Activated CD8-positive, alpha-beta memory T cell treated with anti-CD3 and anti-CD28 coated beads for 1 hour (primary cell): ENCODE measurements at regions not wholly inside any gene's neighbourhood (a gene's known extent, or its start where the extent isn't known, plus 50 kb on each side); places are given as distances from the start of the nearest gene placed in this dataset.

ENCODE experiments used
- DNase-seq, 2 donors: peaks; one replicate each; pipeline ENCODE4 v3.0.0-alpha.2; 2020; ENCODE audit warnings: low read depth in 1 of 2; ENCODE audit errors: extremely low read depth in 1 of 2

DNA sequence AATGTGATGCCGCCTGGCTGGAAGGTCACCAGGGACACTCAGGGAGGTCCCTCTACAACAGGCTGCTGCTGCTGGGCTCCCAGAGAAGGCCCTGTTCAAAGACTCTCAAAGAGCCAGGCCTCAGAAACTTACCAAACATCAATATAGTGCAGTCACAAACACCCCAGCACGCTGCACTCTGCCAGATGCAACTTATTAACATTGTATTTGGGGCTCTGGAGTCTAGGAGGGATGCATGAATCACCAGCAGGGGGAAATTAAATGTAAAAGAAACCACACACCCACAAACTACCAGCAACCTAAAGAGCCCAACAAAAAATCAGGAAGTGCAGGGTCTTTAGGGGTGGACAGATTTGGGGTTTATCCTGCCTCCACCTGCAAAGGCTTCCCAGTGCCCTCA, 74.6 kb upstream of the SPATA12 start:
- no peak for DNase-seq

GRCh38 chr3:56985460-56985859, 75.0 kb upstream of the SPATA12 start:
- no peak for DNase-seq

- DNase-seq: no peak
Measured at GRCh38 chr3:56983427-56983826, 77.0 kb upstream of the SPATA12 start.

DNA sequence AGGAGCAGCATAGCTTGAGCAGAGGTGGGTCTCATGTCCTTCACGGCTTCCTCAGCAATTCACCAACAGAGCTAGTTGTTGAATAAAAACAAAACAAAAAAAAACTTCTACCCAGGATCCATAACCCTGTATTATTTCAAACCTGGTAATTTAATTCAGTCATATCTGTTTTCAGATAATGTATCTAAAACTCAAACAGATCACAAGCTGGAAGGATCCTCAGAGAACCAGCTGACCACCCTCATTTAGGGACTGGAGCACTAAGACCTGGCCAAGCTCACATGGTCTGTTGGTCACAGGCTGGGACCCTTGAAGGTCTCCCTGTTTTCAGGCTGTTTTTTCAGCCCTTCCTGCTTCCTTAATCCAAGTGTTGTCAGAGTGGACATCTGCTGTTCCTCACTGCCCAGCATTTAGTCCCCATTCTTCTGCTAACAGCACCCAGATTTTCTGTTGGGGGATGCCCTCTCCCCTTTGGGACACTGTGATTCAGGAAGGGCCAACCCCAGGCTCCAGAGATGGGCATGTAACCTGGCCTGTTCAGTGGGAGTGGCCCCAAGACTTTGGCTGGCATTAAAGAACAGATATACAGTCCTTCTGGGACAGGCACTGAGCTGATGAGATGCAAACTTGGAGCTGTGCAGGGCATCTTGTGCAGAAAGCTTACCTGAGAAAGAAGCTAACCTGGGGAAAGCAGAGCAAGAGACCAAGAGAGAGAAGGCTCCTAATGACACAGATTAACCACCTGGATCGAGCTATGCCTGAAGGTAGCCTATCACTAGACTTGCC, 78.8 kb upstream of the SPATA12 start:
- no peak for DNase-seq

DNA sequence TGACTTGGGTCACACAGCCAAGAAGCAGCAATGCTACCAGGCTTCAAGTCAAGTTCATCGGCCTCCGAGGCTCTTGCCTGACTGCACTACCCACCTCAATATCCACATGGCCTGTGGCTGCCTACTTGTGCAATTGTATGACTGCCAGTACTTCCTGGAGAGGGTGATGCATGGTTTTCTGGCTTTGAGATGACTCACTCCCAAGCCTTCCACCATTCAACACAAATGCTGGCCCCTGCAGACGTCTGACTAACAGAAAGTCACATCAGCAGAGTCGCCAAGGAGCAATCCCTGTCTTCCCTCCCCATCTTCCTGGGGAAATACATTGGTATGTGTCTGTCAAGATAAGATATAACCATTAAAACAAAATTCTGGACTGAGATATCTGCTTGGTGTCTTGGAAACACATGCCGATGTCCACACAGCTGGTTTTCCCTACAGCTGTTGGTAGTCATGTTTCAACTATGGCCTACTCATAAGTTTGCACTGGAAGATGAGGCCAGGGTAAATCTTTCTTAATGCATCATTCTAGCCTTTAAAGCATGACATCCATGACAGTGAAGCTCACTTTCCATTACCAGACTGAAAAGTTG, 79.6 kb upstream of the SPATA12 start:
- no peak for DNase-seq

DNA sequence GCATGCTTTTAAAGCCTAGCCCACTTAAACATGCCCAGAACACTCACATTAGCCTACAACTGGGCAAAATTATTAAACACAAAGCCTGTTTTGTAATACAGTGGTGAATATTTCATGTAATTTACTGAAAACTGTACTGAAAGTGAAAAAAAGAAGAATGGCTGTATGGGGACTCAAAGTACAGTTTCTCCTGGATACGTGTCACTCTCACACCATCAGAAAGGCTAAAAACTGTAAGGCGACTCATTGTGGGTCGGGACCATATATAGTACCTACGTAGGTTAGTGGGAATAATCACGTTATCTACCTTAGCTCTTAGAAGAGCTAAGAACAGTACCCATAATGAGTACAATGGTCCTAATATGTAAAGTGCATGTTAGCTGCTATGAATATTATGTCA, 80.2 kb upstream of the SPATA12 start:
- no peak for DNase-seq

GRCh38 chr3:56979791-56980190, 80.7 kb upstream of the SPATA12 start:
- no peak for DNase-seq

- no peak for DNase-seq
Measured at GRCh38 chr3:56977561-56977889, 82.9 kb upstream of the SPATA12 start.

GRCh38 chr3:56976651-56977560, 83.6 kb upstream of the SPATA12 start:
- no peak for DNase-seq

- DNase-seq: no peak
Measured at GRCh38 chr3:56975567-56975966, 84.9 kb upstream of the SPATA12 start.

DNA sequence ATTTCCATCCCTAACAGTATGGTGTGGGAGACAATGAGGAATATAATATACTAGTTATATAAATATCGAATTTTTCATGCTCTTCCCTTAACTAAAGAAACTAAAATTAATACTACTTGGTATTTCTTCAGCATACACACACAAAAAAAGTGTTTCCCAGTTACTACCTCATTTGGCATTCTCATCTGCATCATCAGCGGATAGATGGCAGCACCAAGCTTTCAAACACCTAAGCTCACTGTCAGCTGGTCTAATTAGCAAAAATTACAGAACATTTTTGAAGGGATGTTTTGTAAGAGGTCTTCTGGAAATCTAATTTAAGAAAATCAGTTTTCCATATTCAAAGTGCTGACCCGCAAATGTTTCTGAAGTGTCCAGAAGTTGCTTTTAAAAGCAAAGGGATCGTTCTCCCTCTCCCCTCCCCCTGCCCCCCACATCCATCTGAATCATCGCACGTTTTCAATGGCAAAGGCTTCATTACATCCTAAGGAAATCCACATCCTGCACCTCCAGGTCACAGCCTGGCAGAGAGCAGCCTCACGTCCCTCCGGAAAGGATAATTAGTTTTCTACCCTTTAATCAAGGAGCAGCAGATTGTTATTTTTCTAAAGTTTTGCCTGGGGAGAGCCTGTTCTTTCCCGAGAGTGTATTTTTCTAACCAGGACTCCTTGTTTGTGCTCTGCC, 86.1 kb upstream of the SPATA12 start:
- no peak for DNase-seq

DNA sequence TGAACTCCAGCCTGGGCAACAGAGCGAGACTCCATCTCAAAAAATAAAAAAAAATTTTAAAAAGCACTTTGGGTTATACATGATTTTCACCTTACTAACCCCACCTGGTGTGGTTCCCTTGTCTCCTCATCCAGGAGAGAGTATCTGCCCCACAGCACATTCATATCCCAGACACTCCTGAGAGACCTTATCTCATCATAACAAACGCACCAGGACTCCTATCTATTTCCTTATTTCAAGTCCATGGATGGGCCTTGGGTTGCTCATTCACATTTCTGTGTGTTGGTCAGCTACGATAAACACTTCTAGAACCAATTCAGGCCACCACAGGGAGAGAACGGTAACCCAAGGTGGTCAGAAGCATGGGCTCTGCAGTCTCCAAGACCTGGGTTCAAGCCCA, 88.6 kb upstream of the SPATA12 start:
- DNase-seq: no peak

GRCh38 chr3:56971261-56971660, 89.2 kb upstream of the SPATA12 start:
- no peak for DNase-seq

- no peak for DNase-seq
Measured at GRCh38 chr3:56970461-56970879, 90.0 kb upstream of the SPATA12 start.

GRCh38 chr3:56969851-56970250, 90.6 kb upstream of the SPATA12 start:
- no peak for DNase-seq

- DNase-seq: no peak
Measured at GRCh38 chr3:56966509-56966908, 94.0 kb upstream of the SPATA12 start.

DNA sequence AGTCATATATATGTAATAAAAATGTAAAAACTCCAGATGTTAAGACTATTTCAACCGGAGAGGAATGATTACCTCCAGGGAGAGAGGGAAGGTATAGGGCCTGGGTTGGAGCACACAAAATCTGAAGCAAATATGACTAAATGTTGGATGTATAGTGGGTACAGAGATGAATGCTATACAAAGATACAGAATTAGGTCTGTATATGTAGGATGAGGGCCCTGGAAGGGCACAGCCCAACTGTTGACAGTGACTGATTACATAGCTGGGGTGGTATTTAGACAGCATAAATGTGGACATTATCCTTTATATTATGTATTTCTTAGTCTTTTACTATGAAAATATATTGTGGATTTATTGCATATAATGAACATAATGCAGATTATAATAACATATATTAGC, 94.4 kb upstream of the SPATA12 start:
- no peak for DNase-seq

DNA sequence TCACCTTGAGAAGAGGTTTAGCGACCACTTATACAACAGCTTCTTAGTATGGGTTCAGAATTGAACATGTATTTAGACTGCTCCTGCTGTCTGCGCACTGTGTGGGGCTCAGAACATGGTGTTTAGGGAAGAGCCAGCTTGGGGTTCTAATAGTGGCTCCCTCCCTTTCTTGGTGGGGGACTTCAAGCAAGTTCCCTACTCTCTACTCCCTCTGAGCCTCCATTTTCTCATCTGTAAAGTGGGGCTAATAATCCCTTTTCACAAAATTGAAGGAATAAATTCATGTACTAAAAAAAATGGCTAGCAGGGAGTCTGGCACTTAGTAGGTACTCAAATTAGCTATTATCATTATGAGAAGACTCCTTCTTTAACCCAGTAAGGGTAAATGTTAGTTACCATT, 97.5 kb upstream of the SPATA12 start:
- DNase-seq: no peak

GRCh38 chr3:56962206-56962605, 98.3 kb upstream of the SPATA12 start:
- DNase-seq: no peak

DNA sequence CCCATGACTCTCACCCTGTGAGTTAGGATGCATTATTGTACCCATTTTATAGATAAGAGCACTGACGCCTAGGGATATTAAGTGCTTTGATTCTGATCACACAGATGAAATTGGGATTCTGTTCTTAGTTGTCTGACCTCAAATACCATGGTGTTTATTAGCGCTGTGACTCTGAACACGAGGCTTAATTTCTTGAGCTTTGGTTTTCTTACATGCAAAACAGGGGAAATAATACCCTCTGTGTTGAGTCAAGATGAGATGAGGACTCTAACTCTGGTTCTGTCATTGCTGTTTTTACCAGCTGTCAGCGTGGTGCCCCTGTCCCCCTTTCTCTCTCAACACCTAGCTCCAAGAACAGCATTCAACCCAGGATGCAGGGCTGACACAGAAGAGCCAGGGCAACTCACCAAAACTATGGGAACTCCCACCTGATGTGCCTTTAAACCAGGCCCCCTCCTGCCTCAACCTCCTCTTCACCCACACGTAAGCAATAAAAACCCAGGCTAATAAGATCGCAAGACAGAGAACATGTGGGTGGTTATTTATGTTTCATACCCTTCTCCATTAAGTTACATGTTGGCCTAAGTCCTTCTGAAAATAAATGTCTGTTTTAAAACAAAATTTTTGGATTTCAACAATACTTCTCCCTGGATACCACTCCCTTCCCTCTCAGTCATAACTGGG, 100.1 kb upstream of the SPATA12 start:
- DNase-seq: no peak

DNA sequence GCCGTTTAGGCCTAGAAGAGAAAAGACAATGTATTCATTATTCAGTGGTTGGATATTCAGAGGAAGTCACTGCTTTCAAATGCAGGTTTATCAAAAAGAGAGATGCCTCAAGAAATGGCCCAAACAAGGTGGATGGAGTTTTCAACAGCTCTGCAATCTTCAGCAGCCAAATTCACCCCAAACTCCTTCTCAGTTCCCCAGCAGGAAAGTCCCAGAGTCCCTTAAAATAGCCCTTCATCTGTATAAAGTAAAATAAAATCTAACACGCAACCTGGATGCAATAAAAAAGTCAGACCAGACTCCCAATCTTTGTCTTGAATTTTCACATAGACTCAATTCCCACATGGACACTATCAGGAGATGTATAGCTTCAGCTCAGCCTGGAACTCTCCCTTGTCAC, 101.6 kb upstream of the SPATA12 start:
- DNase-seq: no peak
